Stimulated activated CD8-positive, alpha-beta memory T cell treated with anti-CD3 and anti-CD28 coated beads, Interleukin-4, amount 100 ng/mL, for 4 hours (primary cell): ENCODE measurements at regions not wholly inside any gene's neighbourhood (a gene's known extent, or its start where the extent isn't known, plus 50 kb on each side); places are given as distances from the start of the nearest gene placed in this dataset.

Experiments
- DNase-seq, 2 donors: peaks; one replicate each; pipeline ENCODE4 v3.0.0-alpha.2; 2020; ENCODE audit warnings: low read depth in 2 of 2, low spot score in 1 of 2

DNA sequence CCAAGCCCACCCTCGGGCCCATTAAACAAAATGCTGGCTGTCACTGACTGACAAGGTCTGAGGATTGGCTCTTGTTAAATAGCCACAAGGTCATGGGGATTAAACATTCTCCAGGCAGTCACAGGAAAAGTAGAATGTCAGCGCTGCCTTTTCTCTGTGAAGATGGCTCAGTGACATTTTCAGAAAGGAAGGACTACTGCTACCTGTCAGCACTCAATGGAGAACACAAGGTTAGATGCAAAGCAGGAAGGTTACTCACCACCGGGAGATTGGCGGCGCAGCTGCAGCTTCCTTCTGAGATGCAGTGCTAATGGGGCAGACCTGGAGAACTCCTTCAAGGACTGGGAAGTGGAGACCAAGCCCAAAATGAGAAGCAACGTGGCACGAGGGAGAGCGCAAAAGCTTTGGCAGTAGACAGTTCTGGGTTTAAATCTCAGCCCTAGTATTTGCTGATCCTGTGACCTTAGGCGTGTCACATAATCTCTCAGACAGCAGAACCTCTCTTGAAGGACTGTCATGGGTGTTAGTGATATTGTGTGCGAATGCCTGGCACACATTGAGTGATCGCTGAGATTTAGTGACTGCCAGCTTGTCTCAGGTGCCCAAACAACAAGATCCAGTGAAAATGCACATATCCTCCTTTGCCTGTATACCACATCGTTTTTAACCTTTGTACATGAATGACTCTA is 213.1 kb upstream of the BOD1L1 start:
- DNase-seq = no peak

DNA sequence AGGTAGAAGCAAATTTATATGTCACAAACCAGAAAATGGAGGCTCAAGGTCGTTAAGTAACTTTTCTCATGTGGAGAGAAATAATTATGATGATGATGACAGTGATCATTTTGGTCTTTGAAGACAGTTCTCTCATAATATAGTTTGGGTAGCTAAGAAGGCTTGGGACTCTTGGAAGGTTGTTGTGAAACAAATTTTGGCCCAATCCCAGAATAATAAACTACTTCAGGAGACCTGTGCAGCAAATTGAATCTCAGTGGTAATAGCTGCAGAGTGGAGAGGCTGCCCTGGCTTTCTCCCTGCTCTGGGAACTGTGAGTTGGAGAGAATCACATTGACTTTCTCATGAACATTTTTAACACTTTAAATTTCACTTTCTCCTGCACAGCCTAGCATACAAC is 217.2 kb upstream of the BOD1L1 start:
- DNase-seq = no peak

DNA sequence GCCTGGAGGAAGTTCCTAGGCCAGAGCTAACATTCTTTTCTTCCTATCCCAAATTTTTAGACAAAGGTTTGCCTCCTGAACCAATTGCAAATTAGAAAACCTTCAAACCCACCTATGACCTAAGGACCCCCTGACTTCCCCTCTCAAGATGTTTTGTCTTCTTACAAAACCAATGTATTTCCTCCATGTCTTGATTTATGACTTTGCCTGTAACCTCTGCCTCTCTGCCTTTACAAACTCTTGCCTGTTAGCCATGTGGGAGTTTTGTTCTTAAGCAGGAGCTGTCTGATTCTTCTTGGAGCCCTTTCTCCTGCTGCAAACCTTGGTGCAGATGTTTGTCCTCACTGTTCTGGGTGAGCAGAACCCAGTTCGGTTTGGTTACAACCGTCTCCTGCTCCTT is 222.3 kb upstream of the BOD1L1 start:
- no peak for DNase-seq

DNA sequence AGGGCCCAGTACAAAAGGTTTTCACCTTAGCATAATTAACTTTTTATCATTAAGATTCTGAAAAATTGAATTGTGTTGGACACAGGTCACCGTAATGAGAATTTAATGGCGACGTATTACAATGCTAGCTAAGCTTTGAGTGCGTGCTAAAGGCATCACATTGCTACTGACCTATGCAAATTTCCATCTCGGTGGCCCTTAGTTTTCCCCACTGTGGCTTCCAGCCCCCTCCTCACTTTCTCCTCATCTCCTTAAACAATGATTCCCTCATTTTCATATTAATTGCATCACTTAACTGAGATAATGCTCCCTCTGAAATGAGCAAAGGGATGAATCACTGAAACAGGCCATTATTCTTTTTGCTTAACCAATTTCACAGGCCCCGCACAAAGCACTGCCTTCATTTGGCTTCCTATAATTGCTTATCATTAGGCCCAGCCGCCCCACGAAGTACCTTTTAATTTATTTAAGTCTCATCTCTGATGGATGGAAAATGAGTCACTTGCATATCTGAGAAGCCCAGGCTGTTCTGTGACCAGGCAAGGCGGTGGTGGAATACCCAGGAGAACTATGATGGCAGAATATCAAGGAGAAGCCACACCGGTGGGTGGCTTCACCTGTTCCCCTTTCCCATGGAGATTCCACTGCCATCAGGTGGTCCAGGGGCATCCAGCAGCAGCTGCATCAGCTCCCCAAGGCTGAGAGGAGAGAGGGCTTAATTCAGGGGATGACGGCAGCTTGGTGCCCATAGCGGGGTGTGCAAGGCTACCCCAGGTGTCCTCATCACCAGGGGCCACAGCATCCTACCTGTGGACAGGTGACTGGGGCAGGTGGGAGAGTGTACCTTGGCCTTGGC is 223.8 kb upstream of the BOD1L1 start:
- DNase-seq = no peak

DNA sequence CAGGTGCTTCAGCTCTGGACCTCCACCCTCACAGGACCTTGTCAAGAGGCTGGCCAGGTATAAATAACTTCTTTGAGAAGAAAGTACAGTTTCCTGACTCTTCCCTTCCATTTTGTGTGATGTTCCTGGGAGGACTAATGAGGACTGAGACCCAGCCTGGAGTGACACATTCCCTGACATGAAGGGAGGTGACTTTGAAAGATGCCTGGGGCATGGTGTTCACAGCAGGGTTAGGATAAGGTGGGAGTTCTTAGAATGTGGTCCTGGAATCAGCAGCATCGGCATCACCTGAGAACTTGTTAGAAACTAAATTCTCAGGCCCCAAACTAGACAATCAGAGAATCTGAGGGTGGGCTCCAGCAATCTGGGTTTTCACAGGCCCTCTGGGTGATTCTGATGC is 224.9 kb upstream of the BOD1L1 start:
- no peak for DNase-seq

DNA sequence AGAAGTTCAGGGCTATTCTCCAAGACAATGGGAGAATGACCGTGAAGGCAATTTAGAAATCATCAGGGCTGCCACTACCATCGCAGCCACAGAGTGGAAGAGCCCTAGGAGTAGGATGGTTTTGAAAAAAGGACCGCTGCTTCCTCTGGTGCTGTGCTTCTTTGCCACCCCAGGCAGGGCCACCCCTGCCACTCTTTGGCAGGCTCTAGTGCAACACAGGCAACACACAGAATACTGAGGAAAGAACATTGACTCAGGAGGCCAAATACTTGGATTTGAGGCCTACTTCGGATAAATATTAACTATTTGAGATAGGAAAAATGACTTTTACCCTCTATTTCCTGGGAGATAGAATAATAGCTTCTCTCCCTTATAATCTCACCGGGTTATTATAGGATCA is 228.9 kb upstream of the BOD1L1 start:
- DNase-seq = no peak

DNA sequence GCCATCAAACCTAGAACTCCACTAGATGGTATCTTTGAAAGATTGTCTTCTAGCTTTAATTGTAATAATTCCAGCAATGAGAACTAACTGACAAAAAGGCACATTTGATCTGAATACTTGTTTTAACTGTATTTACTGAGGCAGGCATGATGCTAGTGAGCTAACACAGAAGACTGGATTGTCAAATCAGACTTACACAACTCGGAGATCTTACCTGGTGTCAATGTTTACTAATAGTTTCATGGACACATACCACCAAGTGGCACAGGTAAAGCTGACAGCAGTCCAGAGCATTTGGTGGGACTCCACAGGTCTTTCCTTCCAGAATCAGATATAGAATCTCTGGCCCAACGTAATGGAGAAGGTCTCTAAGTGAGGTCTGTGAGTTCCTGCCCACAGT is 229.9 kb upstream of the BOD1L1 start:
- DNase-seq = no peak

DNA sequence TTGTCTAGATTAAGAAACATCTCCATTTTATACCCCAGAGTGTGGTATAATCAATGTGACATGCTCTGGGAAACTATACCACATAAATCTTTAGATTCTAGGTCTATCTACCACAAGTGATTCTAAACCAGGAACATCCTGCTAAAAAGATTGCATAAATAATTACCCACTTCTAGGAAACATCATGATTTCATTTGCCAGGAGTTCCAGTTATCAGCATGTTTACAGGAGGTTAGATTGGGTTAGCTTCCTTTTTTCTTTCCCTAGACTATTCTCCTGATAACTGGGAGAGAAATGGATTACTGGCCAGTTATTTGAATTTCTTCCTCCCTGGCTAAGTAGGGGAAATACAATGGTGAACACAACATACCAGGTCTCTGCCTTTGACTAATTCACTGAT is 230.3 kb upstream of the BOD1L1 start:
- no peak for DNase-seq

DNA sequence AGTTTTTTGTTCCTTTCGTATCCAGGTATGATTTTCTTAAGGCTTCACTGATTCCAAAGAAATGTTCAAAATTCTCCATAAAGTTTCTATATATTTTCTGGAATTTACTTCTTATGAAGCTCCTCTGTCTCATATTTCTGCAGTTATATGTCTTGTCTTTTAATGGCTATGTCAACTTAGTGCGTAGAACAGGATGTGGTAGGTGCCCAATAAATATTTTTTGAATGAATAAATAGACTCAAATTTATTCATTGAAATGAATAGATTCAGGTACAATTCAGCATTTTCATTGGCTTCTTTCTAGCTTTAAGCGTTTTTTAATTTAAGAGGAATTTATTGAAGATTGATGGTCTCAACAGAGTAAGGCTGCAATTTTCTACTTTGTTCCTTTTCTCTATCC is 231.9 kb upstream of the BOD1L1 start:
- no peak for DNase-seq

DNA sequence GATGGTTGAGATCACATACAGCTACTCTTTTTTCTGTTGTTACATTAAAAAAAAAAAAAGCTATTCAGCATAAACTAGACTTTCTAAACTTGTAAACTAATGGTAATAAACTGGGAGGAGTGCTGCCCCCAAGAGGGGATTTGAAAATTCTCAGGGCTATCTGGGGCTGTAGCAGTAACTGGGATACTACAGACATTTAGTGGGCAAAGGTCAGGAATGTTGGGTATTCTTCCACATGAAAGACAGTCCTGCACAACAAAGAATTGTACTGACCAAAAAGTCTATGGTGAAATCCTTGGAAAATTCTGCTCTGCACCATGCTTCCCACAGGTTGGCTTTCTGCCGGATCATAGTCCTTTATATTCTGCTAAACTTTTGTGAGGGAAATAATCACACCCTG is 232.6 kb upstream of the BOD1L1 start:
- DNase-seq = no peak

DNA sequence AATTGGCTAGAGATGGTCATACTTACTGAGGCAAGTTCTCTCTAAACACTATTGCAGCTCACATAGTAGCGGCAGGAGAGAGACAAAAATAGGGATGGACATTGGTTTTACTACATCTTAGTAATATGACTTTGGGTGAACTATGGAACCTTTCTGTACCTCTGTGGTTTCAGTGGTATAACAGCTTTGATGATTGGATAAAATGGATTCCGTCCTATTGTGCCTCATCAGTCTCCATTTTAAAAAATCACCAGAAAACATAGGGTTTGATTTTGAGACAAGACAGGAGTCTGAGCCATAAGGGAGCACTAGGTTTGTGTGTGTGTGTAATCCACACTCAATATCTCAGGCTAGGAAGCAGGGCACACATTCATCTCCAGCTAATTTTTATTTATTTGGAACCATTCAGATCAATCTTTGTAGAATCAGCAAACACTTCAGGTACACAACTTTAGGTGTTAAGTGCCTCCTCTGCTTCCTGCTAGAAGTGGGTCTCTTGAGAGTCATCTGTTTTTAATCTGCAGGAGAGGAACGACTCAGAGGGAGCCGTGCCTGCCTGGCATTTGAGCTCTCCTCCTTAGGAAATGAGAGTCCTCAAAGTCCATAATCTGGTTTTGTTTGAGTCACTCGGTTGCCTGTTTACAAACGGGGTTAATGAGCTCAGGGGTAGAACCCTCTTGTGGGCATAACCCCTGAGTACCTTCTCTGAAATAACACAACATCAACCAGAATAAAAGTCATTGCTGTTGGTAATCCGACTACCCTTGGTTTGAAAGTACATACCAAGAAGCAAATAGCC is 238.5 kb upstream of the BOD1L1 start:
- DNase-seq = no peak

DNA sequence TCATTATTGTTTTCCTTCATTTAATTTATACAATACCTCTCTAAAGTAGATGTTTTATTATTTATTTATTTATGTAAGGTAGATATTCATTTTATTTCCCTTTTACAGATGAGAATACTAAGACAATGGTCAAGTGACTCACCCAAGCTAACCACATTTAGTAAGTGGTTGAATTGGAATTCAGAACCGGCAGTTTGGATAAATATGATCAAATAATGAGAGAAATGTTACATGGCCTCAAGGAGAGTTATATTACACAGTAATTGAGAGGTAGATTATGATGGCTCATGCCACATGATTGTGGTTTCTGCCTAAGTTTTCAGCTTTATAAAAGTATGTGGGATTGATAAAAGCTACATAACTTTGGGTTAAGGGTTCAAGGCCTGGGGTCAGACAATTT is 239.4 kb upstream of the BOD1L1 start:
- no peak for DNase-seq

DNA sequence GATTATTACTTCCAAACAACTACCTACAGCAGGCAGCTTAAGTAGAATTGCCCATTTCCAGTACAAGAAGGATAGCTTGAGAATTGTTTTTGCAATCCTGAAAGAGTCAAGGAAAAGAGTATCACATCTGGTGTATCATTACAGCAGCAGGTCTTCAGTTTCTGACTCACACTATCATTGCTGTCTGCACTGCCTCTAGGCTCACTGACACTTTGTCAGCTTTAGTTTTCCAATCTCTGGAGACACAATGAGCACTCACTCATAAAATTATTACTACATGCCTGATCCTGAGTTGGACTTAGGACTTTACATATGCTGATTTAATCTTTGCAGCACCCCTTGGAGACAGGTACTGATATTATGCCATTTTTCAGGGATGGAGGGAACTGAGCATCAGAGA is 244.6 kb upstream of the BOD1L1 start:
- DNase-seq = no peak

DNA sequence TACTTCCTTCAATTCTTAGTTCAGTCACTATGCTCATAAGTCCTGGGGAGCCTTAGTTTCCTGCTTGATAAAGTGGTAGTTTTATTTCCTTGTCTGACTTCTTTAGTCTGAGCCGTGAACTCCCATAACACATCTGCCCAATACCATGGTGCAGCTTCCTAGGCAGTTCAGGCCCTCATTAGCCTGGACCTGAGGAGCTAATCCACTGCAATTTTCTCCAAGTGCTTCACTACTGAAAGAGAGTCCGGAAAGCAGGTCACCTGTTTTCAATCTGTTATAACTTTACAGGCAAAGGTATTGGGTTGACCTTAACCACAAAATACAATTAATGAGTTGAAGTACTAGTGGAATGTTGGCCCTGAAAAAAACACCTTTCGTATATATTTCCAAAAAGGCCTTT is 245.4 kb upstream of the BOD1L1 start:
- DNase-seq = no peak

DNA sequence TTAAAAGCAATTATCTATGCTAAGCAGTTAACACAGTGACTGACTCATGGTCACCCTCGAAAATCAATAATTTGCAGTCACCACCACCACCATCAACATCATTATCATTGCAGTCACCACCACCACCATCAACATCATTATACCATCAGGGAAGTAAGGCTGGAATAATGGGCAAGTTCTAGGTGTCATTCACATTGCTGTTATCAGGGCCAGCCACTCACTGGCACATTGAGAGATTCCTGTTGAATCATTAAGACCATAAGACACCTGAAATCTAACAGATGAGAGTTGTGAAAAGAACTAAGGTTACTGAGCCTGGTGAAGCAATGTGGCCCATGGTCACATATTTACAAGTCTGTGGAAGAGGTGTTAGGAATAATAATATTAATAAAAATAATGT is 247.7 kb upstream of the BOD1L1 start:
- DNase-seq = no peak

DNA sequence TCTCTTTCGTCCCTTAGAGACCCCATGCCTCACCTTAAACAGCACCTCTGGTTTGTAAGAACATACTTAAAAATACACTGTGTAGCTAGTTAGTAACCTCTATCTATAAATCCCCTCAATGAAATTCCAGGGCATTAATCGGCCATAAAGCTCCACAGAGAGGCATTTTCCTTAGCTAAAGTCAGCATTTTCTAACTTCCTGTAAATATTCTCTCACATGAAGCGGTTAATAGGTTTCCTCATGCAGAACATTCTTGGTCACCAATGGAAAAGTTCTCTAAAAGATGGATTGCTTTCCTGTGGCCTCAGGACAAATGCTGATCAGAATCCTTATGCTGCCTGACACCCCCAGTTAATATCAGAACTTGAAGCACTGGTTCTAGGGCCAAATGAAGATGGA is 248.6 kb upstream of the BOD1L1 start:
- no peak for DNase-seq

DNA sequence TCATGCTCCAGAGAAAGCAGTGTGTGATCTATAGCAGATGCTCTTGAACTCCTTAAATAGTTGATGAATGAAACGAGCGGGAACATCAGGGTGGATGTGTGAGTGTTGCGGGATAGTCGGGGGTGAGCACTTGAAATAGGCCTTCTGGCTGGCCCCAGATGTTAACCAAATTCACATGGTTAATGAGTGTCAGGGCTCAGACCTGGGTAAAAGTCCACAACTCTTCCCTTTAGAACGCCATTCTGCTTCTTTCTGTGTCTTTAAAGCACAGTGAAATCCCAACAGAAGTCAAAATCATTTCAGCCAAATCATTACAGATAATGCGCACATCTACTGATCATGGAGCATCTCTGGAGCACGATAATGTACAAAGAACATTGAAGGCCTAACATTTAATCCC is 249.4 kb upstream of the BOD1L1 start:
- DNase-seq = no peak

DNA sequence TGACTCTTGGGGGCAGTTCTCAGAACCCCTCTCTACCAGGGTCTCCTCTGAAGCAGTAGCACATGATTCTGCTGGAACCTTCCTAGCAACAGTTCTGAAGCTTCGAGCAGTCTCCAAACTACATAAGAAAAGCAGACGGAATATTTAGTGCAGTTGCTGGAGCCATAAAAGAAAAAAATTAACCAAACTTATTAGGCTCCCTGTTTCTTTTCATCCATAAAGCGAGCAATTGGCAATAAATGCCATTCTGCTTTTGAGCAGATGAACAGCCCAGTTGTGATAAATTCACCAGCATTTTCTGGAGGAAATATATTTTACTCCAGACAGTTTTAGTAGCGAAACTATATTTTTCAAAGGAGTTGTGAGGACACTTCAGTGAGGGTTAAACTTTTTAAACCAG is 250.1 kb upstream of the BOD1L1 start:
- DNase-seq = no peak

DNA sequence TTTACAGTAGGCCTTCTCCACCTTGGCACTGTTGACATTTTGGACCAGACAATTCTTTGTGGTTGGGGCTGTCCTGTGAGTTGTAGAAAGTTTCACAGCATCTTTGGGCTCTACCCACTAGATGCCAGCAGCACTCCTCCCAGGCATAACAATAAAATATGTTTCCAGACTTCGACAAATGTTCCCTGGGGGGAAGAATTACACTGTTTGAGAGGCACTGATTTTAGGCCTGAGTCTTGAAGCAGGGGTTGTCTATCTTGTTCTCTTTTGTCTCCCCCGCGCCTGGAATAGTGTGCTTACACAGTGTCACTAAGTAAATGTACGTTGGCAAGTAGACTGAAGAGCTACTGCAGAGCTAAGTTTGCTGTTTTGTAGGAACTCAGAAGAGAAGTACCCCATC is 254.4 kb upstream of the BOD1L1 start:
- DNase-seq = no peak

DNA sequence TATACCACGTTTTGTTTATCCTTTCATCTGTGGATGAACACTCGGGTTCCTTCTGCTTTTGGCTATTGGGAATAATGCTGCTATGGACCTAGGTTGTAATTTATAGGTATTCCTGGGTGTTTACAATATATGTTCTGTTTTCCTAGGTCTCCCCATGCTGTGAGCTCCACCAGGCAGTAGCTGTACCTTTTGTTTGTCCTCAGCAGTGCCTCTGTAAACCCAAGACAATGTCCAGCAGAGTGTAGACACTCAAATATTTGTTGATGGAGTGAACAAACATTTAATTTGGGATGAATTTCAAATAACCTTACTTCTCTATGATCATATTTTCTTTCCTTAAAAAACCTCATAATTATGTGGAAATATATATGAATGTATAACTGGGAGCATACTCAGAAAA is 259.5 kb upstream of the BOD1L1 start:
- DNase-seq = no peak

DNA sequence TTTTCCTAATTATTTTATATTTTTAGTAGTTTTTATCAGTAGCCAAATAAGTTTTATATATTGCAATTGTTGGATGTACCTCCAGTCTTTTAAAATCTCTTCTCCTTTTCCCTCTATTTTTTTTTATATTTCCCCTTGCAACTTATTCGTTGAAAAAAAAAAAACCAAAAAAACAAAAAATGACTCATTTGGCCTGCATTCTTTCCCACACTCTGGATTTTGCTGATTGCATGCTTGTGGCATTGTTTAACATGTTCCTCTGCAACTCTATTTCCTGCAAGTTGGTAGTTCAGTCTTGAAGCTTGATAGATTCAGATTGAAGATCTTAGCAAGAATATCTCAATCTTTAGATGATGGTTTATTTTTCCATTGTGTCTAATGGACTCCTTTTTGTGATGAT is 260.6 kb upstream of the BOD1L1 start:
- no peak for DNase-seq

DNA sequence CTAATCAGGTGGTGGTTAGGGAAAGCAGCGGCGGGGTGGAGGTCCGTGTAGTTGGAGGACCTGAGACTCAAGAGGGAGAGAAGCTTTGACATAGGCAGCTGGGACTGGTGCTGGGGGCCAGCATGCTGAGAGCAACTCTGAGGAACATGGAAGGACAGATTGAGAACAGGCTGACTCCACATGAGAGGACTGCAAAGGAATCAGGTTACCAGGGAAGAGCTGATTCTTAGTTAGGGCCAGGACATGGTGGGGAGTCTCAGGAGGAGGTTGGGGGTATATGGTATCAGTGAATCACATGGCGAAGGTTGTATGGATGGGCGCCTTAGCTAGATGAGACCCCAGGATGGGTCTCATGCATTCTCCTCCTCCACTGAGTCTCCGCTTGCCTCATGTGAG is 264.0 kb upstream of the BOD1L1 start:
- no peak for DNase-seq
